Upper lobe of right lung (tissue), 1 donor: ENCODE measurements at regions not wholly inside any gene's neighbourhood (a gene's known extent, or its start where the extent isn't known, plus 50 kb on each side); places are given as distances from the start of the nearest gene placed in this dataset.

Experiments used
- ATAC-seq: fragments of 200-7000 bp; cut with Tn5 transposase; one replicate; pipeline ENCODE4 v1.9.1; 2020; ENCODE audit warnings: mild to moderate bottlenecking, moderate library complexity
- DNase-seq: peaks from one replicate; pipeline ENCODE4 v3.0.0-alpha.2; 2020
- H3K27ac ChIP-seq: fragments of 200-600 bp; one replicate; pipeline ENCODE4 v1.8.0; 2022
- H3K27me3 ChIP-seq: fragments of 200-600 bp; one replicate; pipeline ENCODE4 v1.8.0; 2022; ENCODE audit warnings: mild to moderate bottlenecking
- H3K36me3 ChIP-seq: fragments of 200-600 bp; one replicate; pipeline ENCODE4 v1.8.0; 2022
- H3K4me1 ChIP-seq: fragments of 200-600 bp; one replicate; pipeline ENCODE4 v1.8.0; 2022
- H3K4me3 ChIP-seq: fragments of 200-600 bp; one replicate; pipeline ENCODE4 v1.8.0; 2022; ENCODE audit warnings: mild to moderate bottlenecking
- H3K9me3 ChIP-seq: fragments of 200-600 bp; one replicate; pipeline ENCODE4 v1.8.0; 2022
- intact Hi-C: fragments of 100-400 bp; cut with DNase I; formaldehyde crosslinking; loops from one replicate; pipeline ENCODE4 v1.11.0; 2022
- TF ChIP-seq, protein P1 (sequence below): fragments of 200-600 bp; IDR thresholded peaks from one replicate; pipeline ENCODE4 v1.8.0; 2022; ENCODE audit warnings: antibody characterized with exemption
- donor health status: DM: no; HTN: yes; CAD: no; lungs with severe emphysema.

DNA sequence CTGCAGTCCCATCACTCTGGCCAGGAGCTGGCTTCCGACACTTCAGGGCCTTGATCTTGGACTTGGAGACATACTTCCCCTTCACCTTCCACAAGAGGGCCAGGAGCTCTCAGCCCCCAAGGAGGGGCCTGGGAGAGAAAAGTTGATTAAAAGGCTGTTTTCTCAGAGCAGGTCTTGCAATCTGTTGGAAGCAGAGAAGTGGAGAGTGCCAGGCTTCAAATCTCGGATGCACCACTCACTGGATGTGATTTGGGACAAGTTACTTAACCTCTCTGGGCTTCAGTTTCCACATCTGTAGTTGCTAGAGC, 255.3 kb downstream of the CYP26B1 start:
- no peaks in the 10 kb centered on the region for H3K9me3 ChIP-seq
- no peak overlapping the region for H3K27ac ChIP-seq
- ATAC-seq (no peak), DNase-seq (no peak)
- intact Hi-C loops, result no loop called here
- H3K27me3 ChIP-seq, result no peaks in the 10 kb centered on the region
- H3K4me3 ChIP-seq, result no peak overlapping the region
- no peaks in the 10 kb centered on the region for H3K4me1 ChIP-seq
- TF ChIP-seq, protein P1, sequence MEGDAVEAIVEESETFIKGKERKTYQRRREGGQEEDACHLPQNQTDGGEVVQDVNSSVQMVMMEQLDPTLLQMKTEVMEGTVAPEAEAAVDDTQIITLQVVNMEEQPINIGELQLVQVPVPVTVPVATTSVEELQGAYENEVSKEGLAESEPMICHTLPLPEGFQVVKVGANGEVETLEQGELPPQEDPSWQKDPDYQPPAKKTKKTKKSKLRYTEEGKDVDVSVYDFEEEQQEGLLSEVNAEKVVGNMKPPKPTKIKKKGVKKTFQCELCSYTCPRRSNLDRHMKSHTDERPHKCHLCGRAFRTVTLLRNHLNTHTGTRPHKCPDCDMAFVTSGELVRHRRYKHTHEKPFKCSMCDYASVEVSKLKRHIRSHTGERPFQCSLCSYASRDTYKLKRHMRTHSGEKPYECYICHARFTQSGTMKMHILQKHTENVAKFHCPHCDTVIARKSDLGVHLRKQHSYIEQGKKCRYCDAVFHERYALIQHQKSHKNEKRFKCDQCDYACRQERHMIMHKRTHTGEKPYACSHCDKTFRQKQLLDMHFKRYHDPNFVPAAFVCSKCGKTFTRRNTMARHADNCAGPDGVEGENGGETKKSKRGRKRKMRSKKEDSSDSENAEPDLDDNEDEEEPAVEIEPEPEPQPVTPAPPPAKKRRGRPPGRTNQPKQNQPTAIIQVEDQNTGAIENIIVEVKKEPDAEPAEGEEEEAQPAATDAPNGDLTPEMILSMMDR, result no peak
- no peaks in the 10 kb centered on the region for H3K36me3 ChIP-seq

- Histone ChIP-seq H3K9me3 (no peaks in the 10 kb centered on the region), H3K27ac (no peak overlapping the region), H3K27me3 (no peaks in the 10 kb centered on the region), H3K36me3 (no peaks in the 10 kb centered on the region), H3K4me1 (no peaks in the 10 kb centered on the region), H3K4me3 (no peak overlapping the region)
- TF ChIP-seq, protein P1, result no peak
- no peak for DNase-seq
- intact Hi-C loops, result no loop called here
- no peak for ATAC-seq
These were observed 255.8 kb downstream of the CYP26B1 start for GRCh38 chr2:71891719-71892422.

- DNase-seq, result no peak
- Histone ChIP-seq H3K27ac (no peak overlapping the region), H3K36me3 (no peaks in the 10 kb centered on the region), H3K9me3 (no peaks in the 10 kb centered on the region), H3K4me1 (no peaks in the 10 kb centered on the region), H3K4me3 (no peak overlapping the region), H3K27me3 (no peaks in the 10 kb centered on the region)
- TF ChIP-seq, protein P1, result no peak
- intact Hi-C loops, result no loop called here
- no peak for ATAC-seq
These were observed 256.5 kb downstream of the CYP26B1 start for GRCh38 chr2:71891155-71891554.

- H3K4me3 ChIP-seq, result no peak overlapping the region
- H3K4me1 ChIP-seq, result no peaks in the 10 kb centered on the region
- H3K27ac ChIP-seq, result no peak overlapping the region
- TF ChIP-seq, protein P1, result no peak
- H3K36me3 ChIP-seq, result no peaks in the 10 kb centered on the region
- H3K27me3 ChIP-seq, result no peaks in the 10 kb centered on the region
- no peak for DNase-seq
- ATAC-seq, result no peak
- intact Hi-C loops, result no loop called here
- no peaks in the 10 kb centered on the region for H3K9me3 ChIP-seq
These were observed 257.6 kb downstream of the CYP26B1 start for GRCh38 chr2:71889759-71890684.

GRCh38 chr2:71888751-71889445, 258.8 kb downstream of the CYP26B1 start:
- no peaks in the 10 kb centered on the region for H3K4me1 ChIP-seq
- no peaks in the 10 kb centered on the region for H3K36me3 ChIP-seq
- H3K9me3 ChIP-seq, result no peaks in the 10 kb centered on the region
- intact Hi-C loops, result no loop called here
- TF ChIP-seq, protein P1, result no peak
- no peaks in the 10 kb centered on the region for H3K27me3 ChIP-seq
- H3K4me3 ChIP-seq, result no peak overlapping the region
- no peak for ATAC-seq
- H3K27ac ChIP-seq, result no peak overlapping the region
- no peak for DNase-seq
